GM19463 (cell line): ENCODE measurements at regions not wholly inside any gene's neighbourhood (a gene's known extent, or its start where the extent isn't known, plus 50 kb on each side); places are given as distances from the start of the nearest gene placed in this dataset.
"Not testable (repeated sequence)": the region's sequence is repeated elsewhere in the genome, so short reads cannot be mapped to it uniquely, and the experiment has no call there.

ENCODE experiments used
- ATAC-seq: cut with Tn5 transposase; IDR thresholded peaks from one replicate; pipeline ENCODE4 v1.9.1; 2021; ENCODE audit warnings: mild to moderate bottlenecking, moderate library complexity; ENCODE audit not compliant: unreplicated experiment

GRCh38 chr15:32536507-32537172 is 56.6 kb upstream of the GOLGA8N start:
- ATAC-seq = peak; percentile 94

GRCh38 chr15:32536057-32536493 is 57.2 kb upstream of the GOLGA8N start:
- peak; percentile 31 for ATAC-seq

DNA sequence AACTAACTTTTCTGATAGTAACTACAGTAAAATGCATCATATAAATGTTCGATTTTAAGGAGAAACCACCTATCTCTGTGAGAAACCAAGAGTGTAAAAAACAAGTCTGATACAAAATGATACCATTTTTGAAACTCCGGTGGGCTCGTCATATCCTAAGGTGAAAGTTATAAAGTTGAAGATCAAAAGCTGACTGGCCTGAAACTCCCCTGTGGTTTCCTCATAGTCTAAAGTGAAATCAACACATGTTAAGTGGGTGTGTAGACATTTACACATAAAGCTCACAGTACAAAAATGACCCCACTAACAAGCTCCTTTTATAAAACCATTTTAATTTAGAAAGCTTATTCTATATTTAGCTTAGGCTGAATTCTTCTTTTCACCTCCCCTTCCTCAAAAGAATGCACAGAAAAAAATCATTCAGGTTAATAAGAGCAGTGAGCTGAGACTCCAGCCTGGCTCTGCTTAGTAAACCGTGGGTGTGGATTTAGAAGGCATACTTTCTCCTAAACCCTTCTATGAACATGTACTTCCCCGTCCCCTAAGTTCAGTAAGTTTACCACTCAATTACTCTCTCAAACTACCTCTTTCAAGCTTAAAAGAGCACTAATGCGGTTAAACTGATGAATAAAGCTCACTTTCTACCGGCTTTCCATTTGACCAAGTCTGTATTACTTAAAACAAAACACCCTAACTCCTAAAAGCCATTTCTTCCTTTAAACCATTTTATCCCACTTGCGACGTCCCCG is 57.9 kb upstream of the GOLGA8N start:
- ATAC-seq = peak; percentile 31

GRCh38 chr15:32522900-32523299 is 67.5 kb upstream of the GOLGA8O start:
- not testable (repeated sequence) for ATAC-seq

DNA sequence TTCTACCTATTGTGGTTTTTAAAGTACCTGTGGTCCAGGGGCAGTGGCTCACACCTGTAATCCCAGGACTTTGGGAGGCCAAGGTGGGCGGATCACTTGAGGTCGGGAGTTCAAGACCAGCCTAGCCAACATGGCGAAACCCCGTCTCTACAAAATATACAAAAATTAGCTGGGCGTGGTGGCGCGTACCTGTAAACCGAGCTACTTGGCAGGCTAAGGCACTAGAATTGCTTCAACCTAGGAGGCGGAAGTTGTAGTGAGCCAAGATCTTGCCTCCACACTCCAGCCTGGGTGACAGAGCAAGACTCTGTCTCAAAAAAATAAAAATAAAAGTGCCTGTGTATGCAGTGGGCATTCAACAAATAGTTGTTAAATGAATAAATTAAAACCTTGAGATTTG is 67.0 kb upstream of the GOLGA8O start:
- ATAC-seq = not testable (repeated sequence)

- not testable (repeated sequence) for ATAC-seq
Observed at GRCh38 chr15:32518976-32519375, 63.5 kb upstream of the GOLGA8O start.

DNA sequence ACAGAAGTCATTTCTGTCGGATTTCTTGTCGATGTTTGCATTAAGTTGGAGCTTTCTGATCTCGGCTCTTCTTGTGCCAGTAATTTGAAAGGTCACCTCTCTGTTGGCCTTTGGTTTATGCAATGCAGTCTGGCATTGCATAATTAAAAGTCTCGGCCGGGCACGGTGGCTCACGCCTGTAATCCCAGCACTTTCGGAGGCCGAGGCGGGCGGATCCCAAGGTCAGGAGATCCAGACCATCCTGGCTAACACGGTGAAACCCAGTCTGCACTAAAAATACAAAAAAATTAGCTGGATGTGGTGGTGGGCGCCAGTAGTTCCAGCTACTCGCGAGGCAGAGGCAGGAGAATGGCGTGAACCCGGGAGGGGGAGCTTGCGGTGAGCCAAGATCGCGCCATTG is 62.6 kb upstream of the GOLGA8O start:
- not testable (repeated sequence) for ATAC-seq

- not testable (repeated sequence) for ATAC-seq
Observed at GRCh38 chr15:32516954-32517353, 61.5 kb upstream of the GOLGA8O start.

- ATAC-seq = not testable (repeated sequence)
Observed at GRCh38 chr15:32513378-32513777, 57.9 kb upstream of the GOLGA8O start.

- ATAC-seq = not testable (repeated sequence)
Observed at GRCh38 chr15:32510027-32510426, 54.6 kb upstream of the GOLGA8O start.

- not testable (repeated sequence) for ATAC-seq
Observed at GRCh38 chr15:32508081-32508480, 52.6 kb upstream of the GOLGA8O start.

DNA sequence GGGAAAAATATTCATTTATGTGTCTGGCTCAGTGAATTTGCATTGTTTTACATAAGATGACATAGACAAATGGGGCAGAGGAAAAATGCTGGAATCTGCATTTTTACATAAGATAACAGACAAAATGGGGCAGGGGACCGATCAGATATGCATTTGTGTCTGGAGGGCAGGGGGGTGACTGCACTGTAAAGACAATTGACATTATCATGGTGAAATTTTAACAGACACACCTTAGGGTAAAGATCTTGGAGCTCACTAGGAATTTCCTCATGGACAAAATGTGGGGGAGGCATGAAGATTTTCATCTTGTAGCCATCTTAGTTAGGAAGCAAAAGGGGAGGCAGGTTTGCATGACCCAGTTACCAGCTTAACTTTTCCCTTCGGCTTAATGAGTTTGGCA is 51.4 kb upstream of the GOLGA8O start:
- not testable (repeated sequence) for ATAC-seq

- ATAC-seq = not testable (repeated sequence)
Observed at GRCh38 chr15:32505633-32506032, 50.2 kb upstream of the GOLGA8O start.
